ENCODE measurements at regions not wholly inside any gene's neighbourhood (a gene's known extent, or its start where the extent isn't known, plus 50 kb on each side); places are given as distances from the start of the nearest gene placed in this dataset.

DNA sequence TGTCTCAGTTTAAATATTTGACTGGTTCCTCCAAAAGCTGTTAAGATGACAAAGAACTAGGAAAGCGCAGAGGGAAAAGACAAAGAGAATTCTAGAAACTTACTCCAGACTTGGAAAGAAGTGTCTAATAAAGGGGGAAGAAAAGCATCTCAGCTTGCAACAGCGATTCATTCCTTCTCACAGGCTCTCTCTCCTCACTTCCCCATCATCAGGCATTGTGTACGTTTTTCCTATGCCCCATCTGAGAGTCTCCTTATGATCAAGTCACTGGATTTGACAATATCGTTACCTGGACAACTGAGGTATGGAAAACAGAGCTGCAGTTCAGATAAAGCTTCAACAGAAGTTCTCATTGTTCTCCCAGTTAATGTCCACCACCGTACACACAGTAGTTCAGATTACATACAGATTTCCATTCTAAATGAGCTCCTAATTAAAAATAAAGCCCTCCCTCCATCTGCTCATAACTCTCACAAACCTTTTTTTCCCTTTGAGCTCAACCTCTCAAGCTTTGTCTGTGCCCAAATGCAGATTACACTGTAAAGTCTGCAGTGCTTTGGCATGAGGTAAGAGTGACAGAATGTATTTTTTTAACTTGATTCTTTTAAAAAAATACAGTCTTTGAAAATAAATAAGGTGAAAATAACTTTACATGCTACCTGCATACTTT, 254.4 kb upstream of the THBS1 start:
- Histone ChIP-seq H3K27ac (no peak overlapping the region), H3K4me3 (no peak overlapping the region), H3K9me3 (no peaks in the 10 kb centered on the region), H3K27me3 (no peaks in the 10 kb centered on the region), H3K36me3 (no peaks in the 10 kb centered on the region), H3K4me1 (no peaks in the 10 kb centered on the region)
- WGBS, 2 donors (ENCODE audit: low coverage in 1 of 2): 47 to 70% methylated on average over 5 of the region's 5 CpGs
- intact Hi-C loops (cut with DNase I; ENCODE audit: low total_unique reads) (no loop called here), in situ Hi-C loops (cut with MboI; ENCODE audit: low pct_ligation_motif_present in 1 of 4, low pct_unique_long_range_greater_than_20kb in 1 of 4, low sequenced_read_pairs in 3 of 4) (no loop called here)
- DNase-seq: no peak
- TF ChIP-seq, protein P1, sequence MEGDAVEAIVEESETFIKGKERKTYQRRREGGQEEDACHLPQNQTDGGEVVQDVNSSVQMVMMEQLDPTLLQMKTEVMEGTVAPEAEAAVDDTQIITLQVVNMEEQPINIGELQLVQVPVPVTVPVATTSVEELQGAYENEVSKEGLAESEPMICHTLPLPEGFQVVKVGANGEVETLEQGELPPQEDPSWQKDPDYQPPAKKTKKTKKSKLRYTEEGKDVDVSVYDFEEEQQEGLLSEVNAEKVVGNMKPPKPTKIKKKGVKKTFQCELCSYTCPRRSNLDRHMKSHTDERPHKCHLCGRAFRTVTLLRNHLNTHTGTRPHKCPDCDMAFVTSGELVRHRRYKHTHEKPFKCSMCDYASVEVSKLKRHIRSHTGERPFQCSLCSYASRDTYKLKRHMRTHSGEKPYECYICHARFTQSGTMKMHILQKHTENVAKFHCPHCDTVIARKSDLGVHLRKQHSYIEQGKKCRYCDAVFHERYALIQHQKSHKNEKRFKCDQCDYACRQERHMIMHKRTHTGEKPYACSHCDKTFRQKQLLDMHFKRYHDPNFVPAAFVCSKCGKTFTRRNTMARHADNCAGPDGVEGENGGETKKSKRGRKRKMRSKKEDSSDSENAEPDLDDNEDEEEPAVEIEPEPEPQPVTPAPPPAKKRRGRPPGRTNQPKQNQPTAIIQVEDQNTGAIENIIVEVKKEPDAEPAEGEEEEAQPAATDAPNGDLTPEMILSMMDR (IDR thresholded peaks at IDR 0.05): no peak
- no peak for TF ChIP-seq POLR2A (IDR thresholded peaks at IDR 0.05)
- TF ChIP-seq POLR2AphosphoS5 (IDR thresholded peaks at IDR 0.05): no peak
- TF ChIP-seq EP300 (IDR thresholded peaks at IDR 0.05; ENCODE audit: low read depth): no peak

DNA sequence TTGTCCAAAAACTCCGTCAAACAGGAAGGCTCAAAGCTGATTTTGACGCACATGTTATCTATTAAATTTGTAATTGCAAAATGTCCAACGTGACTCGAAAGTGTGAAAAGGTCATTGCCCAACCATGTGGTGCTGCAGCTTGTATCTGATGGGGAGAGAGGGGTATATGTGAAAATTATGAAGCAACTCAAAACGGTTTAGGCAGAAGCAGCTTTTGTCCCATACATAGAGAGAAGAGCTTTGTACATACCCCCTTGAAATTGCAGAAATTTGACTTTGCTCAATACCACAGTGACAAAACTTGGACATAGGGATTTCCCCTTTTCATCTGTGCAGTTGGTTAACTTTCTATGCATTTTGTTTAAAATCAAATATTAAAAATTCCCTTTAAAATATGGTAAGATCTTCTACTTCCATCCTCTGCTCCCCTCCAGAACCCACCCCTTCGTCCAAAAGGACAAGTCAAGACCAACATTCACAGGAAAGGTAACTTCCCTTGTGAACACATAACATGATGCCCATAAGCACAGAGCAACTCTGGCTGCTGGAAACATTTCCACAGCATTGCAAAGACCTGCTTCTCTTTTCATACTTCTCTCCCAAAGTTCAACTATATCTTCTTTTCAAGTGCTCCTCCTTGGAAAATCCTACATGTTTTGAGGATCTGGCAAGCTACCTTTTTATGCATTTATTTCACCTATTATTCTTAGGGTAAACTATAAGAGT, 253.7 kb upstream of the THBS1 start:
- TF ChIP-seq POLR2AphosphoS5 (IDR thresholded peaks at IDR 0.05) (no peak), POLR2A (IDR thresholded peaks at IDR 0.05) (no peak), EP300 (IDR thresholded peaks at IDR 0.05; ENCODE audit: low read depth) (no peak)
- TF ChIP-seq, protein P1 (IDR thresholded peaks at IDR 0.05): no peak
- intact Hi-C loops (cut with DNase I; ENCODE audit: low total_unique reads): no loop called here

DNA sequence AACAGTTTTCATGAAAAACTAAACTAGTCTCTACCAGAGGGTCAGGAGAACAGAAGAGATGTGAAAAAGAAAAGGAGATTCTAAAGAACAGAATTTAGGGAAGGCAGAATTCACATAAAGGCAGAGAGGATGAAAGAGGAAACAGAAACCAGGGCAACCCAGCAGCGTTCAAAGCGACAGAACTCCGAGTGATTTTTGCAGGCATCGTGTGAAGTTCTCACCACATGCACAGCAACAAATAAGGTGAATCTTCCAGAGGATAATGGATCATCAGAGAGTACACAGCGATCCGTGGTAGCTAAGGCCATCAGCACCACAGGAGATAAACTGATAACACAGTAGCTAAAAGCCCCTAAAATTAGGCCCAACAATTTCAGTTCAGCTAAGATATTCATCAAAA, 250.8 kb upstream of the THBS1 start:
- TF ChIP-seq POLR2AphosphoS5 (IDR thresholded peaks at IDR 0.05) (no peak), POLR2A (IDR thresholded peaks at IDR 0.05) (no peak), EP300 (IDR thresholded peaks at IDR 0.05; ENCODE audit: low read depth) (no peak)
- TF ChIP-seq, protein P1 (IDR thresholded peaks at IDR 0.05): no peak
- intact Hi-C loops (cut with DNase I; ENCODE audit: low total_unique reads): no loop called here
- Histone ChIP-seq H3K27me3 (no peaks in the 10 kb centered on the region), H3K36me3 (no peaks in the 10 kb centered on the region), H3K9me3 (no peaks in the 10 kb centered on the region), H3K4me1 (peaks cover 0 to 3% (median 1%) of the 10 kb centered on the region in 4 donors), H3K4me3 (no peak overlapping the region), H3K27ac (no peak overlapping the region)
- DNase-seq: no peak
- in situ Hi-C loops (cut with MboI; ENCODE audit: low pct_ligation_motif_present in 1 of 4, low pct_unique_long_range_greater_than_20kb in 1 of 4, low sequenced_read_pairs in 3 of 4): no loop called here
- WGBS, 2 donors (ENCODE audit: low coverage in 1 of 2): 82 to 92% methylated on average over 6 of the region's 6 CpGs

More for the DNA sequence above, 253.7 kb upstream of the THBS1 start:
- no peaks in the 10 kb centered on the region for H3K9me3 ChIP-seq
- DNase-seq: no peak
- WGBS, 2 donors (ENCODE audit: low coverage in 1 of 2): 69 to 80% methylated on average over 6 of the region's 6 CpGs
- no peak overlapping the region for H3K27ac ChIP-seq
- no peaks in the 10 kb centered on the region for H3K4me1 ChIP-seq
- no peaks in the 10 kb centered on the region for H3K27me3 ChIP-seq
- H3K36me3 ChIP-seq: no peaks in the 10 kb centered on the region
- in situ Hi-C loops (cut with MboI; ENCODE audit: low pct_ligation_motif_present in 1 of 4, low pct_unique_long_range_greater_than_20kb in 1 of 4, low sequenced_read_pairs in 3 of 4): no loop called here
- no peak overlapping the region for H3K4me3 ChIP-seq

DNA sequence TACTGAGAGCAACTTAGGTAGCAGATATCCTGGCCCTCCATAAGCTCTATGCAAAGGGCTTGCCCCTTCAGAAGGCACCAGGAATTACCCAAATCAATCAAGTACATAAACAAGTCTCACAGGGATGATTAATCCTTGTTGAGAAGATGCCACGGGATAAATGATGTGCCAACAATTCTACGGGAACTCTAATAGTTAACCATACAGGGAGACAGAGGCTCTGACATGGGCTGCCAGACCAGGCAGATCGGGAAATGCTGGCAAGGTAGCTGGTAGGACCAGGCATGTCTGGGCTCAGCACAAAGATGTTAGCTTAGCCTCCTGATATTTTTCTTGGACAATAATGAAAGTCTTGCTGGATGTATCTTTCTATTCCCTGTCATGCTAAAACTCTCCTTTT, 249.3 kb upstream of the THBS1 start:
- in situ Hi-C loops (cut with MboI; ENCODE audit: low pct_ligation_motif_present in 1 of 4, low pct_unique_long_range_greater_than_20kb in 1 of 4, low sequenced_read_pairs in 3 of 4) (no loop called here), intact Hi-C loops (cut with DNase I; ENCODE audit: low total_unique reads) (no loop called here)
- Histone ChIP-seq H3K4me1 (peaks cover 0 to 8% (median 6%) of the 10 kb centered on the region in 4 donors), H3K27ac (no peak overlapping the region), H3K9me3 (no peaks in the 10 kb centered on the region), H3K4me3 (no peak overlapping the region), H3K36me3 (no peaks in the 10 kb centered on the region), H3K27me3 (no peaks in the 10 kb centered on the region)
- DNase-seq: no peak
- WGBS, 2 donors (ENCODE audit: low coverage in 1 of 2): 78 to 80% methylated on average over 3 of the region's 3 CpGs
- TF ChIP-seq EP300 (IDR thresholded peaks at IDR 0.05; ENCODE audit: low read depth) (no peak), POLR2AphosphoS5 (IDR thresholded peaks at IDR 0.05) (no peak), POLR2A (IDR thresholded peaks at IDR 0.05) (no peak)
- TF ChIP-seq, protein P1 (IDR thresholded peaks at IDR 0.05): no peak

Data from transverse colon (tissue), 4 donors.